SU-DHL-6 (cell line): ENCODE measurements at regions not wholly inside any gene's neighbourhood (a gene's known extent, or its start where the extent isn't known, plus 50 kb on each side); places are given as distances from the start of the nearest gene placed in this dataset.

Experiments used
- EZH2phosphoT487 ChIP-seq: fragments of 200-600 bp; sonication (generic), shearing (Covaris generic); conservative IDR thresholded peaks from 2 replicates; pipeline ENCODE4 v1.6.1; 2018; ENCODE audit warnings: mild to moderate bottlenecking, antibody characterized with exemption, low read length, moderate library complexity, mixed read lengths
- TF ChIP-seq, protein P1 (sequence below): fragments of 200-600 bp; sonication (generic); IDR thresholded peaks from one replicate; pipeline ENCODE4 v1.5.1; 2017; ENCODE audit warnings: antibody characterized with exemption, mild to moderate bottlenecking, low read length, moderate library complexity; ENCODE audit not compliant: insufficient read depth, poor library complexity, severe bottlenecking

DNA sequence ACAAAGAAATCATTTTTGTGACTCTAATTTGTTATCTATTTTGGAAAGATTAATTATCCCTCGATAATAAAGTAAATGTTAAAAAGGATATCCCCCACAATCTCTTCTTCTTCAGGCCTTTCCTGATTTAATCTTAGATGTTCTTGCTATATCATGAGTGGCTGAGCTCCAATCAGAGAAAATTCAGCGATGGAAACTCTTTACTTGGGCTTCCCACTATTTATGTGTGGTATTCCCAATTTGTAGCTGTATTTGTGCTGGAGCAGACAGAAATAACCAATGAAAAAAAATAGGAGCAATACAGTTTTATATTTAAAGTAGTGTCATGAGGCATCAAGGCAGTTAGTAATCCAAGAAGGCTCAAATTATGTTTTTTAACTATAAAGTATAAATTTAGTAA is 539.1 kb downstream of the PRKD1 start:
- TF ChIP-seq, protein P1, sequence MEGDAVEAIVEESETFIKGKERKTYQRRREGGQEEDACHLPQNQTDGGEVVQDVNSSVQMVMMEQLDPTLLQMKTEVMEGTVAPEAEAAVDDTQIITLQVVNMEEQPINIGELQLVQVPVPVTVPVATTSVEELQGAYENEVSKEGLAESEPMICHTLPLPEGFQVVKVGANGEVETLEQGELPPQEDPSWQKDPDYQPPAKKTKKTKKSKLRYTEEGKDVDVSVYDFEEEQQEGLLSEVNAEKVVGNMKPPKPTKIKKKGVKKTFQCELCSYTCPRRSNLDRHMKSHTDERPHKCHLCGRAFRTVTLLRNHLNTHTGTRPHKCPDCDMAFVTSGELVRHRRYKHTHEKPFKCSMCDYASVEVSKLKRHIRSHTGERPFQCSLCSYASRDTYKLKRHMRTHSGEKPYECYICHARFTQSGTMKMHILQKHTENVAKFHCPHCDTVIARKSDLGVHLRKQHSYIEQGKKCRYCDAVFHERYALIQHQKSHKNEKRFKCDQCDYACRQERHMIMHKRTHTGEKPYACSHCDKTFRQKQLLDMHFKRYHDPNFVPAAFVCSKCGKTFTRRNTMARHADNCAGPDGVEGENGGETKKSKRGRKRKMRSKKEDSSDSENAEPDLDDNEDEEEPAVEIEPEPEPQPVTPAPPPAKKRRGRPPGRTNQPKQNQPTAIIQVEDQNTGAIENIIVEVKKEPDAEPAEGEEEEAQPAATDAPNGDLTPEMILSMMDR = no peak
- no peak for TF ChIP-seq EZH2phosphoT487
